Stimulated activated CD8-positive, alpha-beta memory T cell treated with anti-CD3 and anti-CD28 coated beads, Interleukin-7, amount 100 ng/mL, for 48 hours (primary cell): ENCODE measurements at regions not wholly inside any gene's neighbourhood (a gene's known extent, or its start where the extent isn't known, plus 50 kb on each side); places are given as distances from the start of the nearest gene placed in this dataset.
"Not testable (repeated sequence)": the region's sequence is repeated elsewhere in the genome, so short reads cannot be mapped to it uniquely, and the experiment has no call there.

Experiments
- DNase-seq, 2 donors: peaks; one replicate each; pipeline ENCODE4 v3.0.0-alpha.2; 2020; ENCODE audit warnings: low read depth in 1 of 2; ENCODE audit errors: extremely low read depth in 1 of 2

- DNase-seq = not testable (repeated sequence)
Measured at GRCh38 chr5:21341948-21342261, 1353.9 kb upstream of the CDH18 start.

GRCh38 chr5:21341203-21341947, 1353.4 kb upstream of the CDH18 start:
- DNase-seq = not testable (repeated sequence)

DNA sequence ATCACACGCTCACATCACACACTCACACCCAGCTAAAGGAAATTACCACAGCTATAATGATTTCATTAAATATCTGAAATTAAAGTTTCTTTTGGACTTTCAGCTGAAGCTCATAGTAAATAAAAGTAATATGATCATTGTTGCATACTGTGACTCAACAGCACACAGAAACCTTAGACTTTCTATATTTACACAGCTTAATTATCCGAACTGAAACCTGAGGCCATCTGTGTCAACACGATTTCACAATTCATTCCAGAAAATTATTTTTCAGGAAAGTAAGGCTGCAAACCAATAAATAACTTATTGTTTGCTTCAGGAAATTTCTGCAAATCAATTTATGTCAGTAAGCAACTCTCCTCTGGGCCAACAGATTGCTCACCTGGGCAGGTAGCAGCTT, 1352.2 kb upstream of the CDH18 start:
- DNase-seq = not testable (repeated sequence)

- DNase-seq = not testable (repeated sequence)
Measured at GRCh38 chr5:21336478-21336877, 1348.5 kb upstream of the CDH18 start.

GRCh38 chr5:21315376-21315775, 1327.4 kb upstream of the CDH18 start:
- not testable (repeated sequence) for DNase-seq

GRCh38 chr5:21301205-21301604, 1313.2 kb upstream of the CDH18 start:
- not testable (repeated sequence) for DNase-seq

DNA sequence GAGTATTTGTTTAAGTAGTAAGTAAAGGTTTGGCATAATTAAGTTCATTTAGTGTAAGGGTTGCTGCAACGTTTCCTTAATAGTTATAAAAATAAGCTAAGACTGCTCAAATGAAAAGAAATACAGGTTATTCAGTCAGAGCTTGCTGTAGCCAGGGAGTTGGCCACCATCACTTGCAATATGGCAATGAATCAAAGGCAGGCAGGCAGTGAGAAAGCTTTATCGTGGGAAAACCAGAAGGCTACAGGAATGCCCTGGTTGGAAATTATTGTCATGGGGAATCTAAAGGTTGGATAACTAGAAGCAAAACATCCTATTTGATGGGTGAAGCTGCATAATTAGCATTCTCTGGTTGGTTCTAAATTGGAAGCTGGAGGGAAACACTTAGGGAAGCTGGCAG, 1286.4 kb upstream of the CDH18 start:
- not testable (repeated sequence) for DNase-seq

DNA sequence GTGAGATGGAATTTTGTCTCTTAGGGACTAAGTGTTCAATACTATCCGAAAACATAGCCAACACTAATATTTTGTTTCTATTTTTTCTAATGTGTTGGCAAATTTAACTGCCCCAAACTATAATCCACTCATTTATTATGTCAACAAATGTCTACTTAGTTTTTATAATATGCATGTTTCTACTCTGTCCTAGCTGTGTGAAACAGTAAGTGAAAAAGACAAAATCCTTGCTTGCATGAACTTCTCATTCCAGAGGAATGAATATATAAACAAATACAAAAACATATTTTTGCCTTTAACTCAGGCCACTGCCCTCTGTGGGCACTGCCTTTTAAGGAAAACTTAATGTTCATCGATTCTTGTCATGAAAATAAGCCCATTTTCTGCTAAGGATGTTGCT, 1275.4 kb upstream of the CDH18 start:
- DNase-seq = no peak

DNA sequence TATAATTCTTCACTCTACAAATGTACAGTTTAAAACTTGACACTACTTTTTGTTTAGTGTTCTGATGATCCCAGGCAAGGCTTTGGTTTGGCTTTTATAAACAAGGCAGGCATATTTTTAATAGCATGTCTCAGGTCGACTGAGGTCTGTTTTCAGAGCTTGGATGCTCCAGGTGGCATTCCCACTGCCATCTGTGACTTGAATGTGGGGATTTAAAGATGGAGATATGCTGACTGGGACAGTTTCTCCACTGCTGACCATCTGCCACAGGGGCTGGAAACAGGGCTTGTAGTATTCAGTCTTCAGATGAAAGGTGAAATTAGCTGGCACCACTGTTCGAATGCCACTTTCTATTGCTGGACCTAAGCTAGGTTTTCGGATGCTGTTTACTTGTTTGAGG, 1266.2 kb upstream of the CDH18 start:
- no peak for DNase-seq

DNA sequence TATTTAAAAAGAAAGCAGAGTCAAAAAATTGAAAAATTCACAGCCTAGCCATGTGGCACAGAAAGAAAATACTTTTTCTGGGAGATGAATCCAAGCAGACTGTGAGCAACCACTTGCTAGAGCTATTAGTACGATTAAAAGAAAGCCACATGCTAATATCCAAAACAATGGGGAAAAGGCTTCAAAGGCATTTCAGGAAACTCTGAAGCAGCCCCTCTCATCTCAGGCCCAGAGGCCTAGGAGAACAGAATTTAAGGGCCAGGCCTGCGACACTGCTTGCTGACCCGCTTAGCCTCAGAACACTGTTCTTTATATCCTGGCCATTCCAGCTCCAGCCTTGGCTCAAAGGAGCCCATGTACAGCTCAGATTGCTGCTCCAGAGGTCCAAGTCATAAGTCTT, 1257.0 kb upstream of the CDH18 start:
- no peak for DNase-seq

DNA sequence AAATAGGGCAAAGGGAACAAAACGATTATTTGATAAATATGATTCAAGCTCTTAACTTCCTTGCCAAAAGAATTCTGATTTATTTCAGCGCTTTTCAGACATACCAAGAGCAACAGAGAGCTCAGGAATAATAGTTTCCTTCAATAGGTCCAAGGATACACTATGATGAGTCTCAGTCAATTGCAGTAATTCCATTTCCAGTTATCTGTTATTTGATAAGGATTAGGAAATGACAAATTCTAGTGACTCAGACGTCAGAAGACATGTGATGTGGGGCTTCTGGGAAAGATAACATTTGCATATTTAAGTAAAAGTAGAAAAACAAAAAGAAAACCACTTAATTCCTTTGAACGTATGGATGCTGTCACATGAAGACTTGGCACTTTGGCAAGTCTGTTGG, 1250.8 kb upstream of the CDH18 start:
- DNase-seq = no peak

- no peak for DNase-seq
Measured at GRCh38 chr5:21237461-21237860, 1249.5 kb upstream of the CDH18 start.

DNA sequence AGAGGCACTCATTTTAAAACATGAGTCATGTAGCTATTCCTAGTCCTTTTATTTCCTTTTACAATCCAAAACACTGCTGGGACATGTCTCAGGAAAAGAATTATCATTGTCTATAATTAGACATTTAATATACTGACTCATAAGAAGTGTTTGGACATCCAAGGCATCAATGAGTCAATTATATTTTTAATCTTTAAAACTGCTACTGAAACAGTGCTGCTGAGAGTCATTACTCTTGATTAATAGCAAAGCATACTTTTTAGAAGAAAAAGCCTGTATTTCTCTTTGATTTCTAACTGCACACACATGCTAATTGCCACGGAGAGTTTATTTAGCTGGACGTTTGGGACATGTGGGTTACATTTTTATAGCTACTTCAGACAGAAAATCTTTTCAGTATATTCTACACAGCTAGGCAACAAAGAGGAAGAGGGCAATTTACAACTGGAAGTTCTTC, 1249.0 kb upstream of the CDH18 start:
- DNase-seq = no peak

DNA sequence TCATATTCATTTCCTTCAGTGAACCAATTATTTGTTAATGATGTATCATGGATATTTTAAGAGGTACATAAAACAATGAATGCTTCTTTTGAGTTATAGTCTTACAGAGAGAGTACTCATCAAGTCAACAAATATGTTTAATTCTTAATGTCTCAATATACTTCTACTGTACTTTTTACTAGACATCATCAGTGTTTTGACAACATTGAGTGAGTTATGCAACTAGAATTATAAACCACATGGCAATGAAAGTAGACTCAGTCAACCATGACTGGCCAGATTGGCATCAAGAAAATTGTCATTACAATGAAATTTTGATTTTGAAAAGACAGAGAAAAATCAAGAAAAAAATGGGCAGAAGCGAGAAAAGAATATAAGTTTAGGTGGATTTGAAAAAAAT, 1248.1 kb upstream of the CDH18 start:
- no peak for DNase-seq

GRCh38 chr5:21225223-21226064, 1237.4 kb upstream of the CDH18 start:
- no peak for DNase-seq

- DNase-seq = no peak
Measured at GRCh38 chr5:21221616-21222015, 1233.6 kb upstream of the CDH18 start.

DNA sequence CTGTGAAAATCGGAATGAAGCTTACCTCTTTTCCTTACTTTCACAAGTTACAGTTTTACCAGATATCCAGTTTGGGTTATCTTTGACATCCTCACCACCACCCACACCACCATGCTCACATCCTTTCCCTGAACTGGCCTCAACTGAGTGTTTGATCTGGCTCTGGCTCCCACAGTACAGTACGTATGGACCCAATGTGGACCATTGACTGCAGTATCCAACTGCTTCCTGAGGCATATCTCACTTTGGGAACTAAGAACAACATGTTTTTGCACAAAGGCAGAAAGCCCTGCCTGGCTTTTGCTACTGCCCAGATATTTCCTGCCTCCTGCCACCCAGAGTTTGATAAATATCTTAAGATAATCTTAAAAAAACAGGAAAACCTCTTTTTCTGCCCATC, 1232.0 kb upstream of the CDH18 start:
- no peak for DNase-seq

DNA sequence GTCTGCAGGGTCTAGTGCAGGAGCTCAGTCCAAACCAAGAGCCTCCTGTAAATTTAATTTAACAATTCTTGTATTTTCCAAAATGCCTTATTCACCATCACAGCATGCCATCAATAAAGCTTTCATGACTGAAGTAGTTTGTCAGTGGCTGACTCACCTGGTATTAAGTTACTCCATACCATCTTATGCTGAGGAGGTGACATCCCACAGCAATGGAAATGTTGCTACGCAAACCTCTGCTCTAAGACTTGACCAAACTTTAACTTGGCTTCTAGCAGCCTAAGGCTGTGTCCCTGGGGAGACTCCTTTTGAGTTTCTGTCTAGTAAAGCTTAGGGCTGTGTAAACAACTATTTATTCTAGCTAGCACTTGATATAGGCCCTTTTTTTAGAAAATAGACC, 1231.3 kb upstream of the CDH18 start:
- no peak for DNase-seq

DNA sequence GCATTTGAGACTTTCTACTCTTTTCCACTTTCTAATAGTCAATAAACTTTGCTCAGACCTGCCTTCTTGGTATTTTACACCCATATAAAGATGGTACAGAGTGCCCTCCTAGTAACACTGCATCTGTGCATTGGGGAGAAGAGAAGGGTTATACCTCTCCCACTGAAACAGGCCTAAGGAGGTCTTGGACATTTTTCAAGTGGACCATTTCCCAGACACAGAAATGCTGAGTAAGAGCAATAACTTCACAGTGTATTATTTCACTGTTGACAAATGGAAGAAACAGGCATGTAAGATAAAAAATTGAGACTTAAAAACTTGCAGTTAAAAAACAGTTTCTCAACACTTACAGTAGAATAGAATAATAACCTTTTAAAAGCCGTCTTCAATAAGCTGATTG, 1224.0 kb upstream of the CDH18 start:
- DNase-seq = no peak

GRCh38 chr5:21209409-21209808, 1221.4 kb upstream of the CDH18 start:
- DNase-seq = no peak

DNA sequence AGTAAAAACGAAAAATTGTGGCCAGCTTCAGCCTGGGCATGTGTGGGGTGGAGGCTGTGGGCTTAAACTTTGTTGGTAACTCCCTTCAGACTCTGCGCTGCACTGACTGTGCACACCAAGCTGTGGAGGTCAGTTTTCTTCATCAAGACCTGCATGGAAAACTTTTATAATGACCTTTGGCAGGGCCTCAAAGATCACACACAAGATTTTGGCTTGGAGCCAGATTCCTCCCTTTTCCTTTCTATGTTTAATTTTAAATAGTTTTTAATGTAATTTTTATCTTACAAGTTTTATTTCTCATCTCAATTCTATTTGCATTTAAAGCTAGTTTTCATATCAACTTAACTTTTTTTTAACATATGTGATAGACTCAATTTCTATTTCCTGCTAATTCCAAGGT, 1211.1 kb upstream of the CDH18 start:
- no peak for DNase-seq

DNA sequence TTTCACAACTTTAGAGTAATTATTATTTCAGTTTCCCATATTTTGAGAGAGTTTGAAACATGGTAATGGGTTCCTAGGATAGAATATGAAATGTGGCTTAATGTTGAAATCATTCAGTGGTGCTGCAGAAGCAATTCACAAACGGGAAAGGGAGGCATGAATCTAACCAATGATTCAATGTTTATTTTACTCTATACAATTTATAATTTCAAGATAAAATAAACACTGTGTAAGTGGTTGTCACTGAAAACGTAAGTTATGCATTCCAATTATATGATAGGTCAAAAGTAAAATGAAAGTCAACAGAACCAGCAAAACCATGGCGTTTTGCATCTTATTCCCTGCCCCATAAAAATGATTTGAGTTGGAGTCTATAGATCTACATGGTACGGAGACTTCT, 1207.1 kb upstream of the CDH18 start:
- DNase-seq = no peak
